OCI-LY7 (cell line): ENCODE measurements at regions not wholly inside any gene's neighbourhood (a gene's known extent, or its start where the extent isn't known, plus 50 kb on each side); places are given as distances from the start of the nearest gene placed in this dataset.

Experiments used
- BruUV-seq: library from RNA; stranded (reverse); fragments of 400-500 nt; replicated peaks from 2 replicates; lab custom pipeline; 2021; lab: Mats Ljungman, UMichigan
- CTCF ChIA-PET: fragments of 300-600 bp; sonication (Branson Sonifier 250); formaldehyde crosslinking; loops from one replicate; lab custom pipeline; 2022; ENCODE audit warnings: antibody characterized with exemption; ENCODE audit not compliant: unreplicated experiment; lab: Charles Lee
- POLR2A ChIA-PET: fragments of 300-600 bp; sonication (Branson Sonifier 250); formaldehyde crosslinking; loops from one replicate; lab custom pipeline; 2022; ENCODE audit warnings: antibody characterized with exemption; lab: Charles Lee
- DNase-seq: peaks from one replicate; pipeline ENCODE4 v3.0.0-alpha.2; 2015; ENCODE audit warnings: low spot score
- H2AFZ ChIP-seq: fragments of 200-600 bp; sonication (generic), shearing (Covaris generic); 2 replicates; pipeline ENCODE4 v1.6.1; 2014; ENCODE audit warnings: mild to moderate bottlenecking, antibody characterized with exemption, low read length, moderate library complexity
- H3K27ac ChIP-seq: fragments of 200-600 bp; sonication (generic); 2 replicates; pipeline ENCODE4 v1.5.1; 2014; ENCODE audit warnings: mixed run types, low read depth, mild to moderate bottlenecking, moderate library complexity, low read length, inconsistent platforms; ENCODE audit not compliant: poor library complexity, severe bottlenecking
- H3K36me3 ChIP-seq: fragments of 200-600 bp; sonication (generic); 2 replicates; pipeline ENCODE4 v1.6.1; 2014; ENCODE audit warnings: mild to moderate bottlenecking, antibody characterized with exemption, low read length, moderate library complexity, mixed read lengths; ENCODE audit not compliant: insufficient read depth
- H3K4me1 ChIP-seq: fragments of 200-600 bp; sonication (generic); 2 replicates; pipeline ENCODE4 v1.5.1; 2014; ENCODE audit warnings: mild to moderate bottlenecking, low read length; ENCODE audit not compliant: insufficient read depth, poor library complexity, severe bottlenecking
- H3K4me2 ChIP-seq: fragments of 200-600 bp; sonication (generic); 2 replicates; pipeline ENCODE4 v1.6.1; 2014; ENCODE audit warnings: mild to moderate bottlenecking, low read length
- H3K4me3 ChIP-seq: fragments of 200-600 bp; sonication (generic); 2 replicates; pipeline ENCODE4 v1.5.1; 2014; ENCODE audit warnings: mild to moderate bottlenecking, low read depth, low read length; ENCODE audit not compliant: poor library complexity, severe bottlenecking
- H3K79me2 ChIP-seq: fragments of 200-600 bp; sonication (generic); 2 replicates; pipeline ENCODE4 v1.6.1; 2016; ENCODE audit warnings: low read depth, mild to moderate bottlenecking, low read length, moderate library complexity, mixed read lengths; ENCODE audit not compliant: insufficient read depth
- H3K9me2 ChIP-seq: fragments of 200-600 bp; sonication (generic); 2 replicates; pipeline ENCODE4 v1.6.1; 2016; ENCODE audit warnings: mild to moderate bottlenecking, low read length, mixed read lengths; ENCODE audit not compliant: insufficient read depth
- H3K9me3 ChIP-seq: fragments of 200-600 bp; sonication (generic); 2 replicates; pipeline ENCODE4 v1.6.1; 2014; ENCODE audit warnings: mild to moderate bottlenecking, mixed run types, low read length, mixed read lengths
- H4K20me1 ChIP-seq: fragments of 200-600 bp; sonication (generic); 2 replicates; pipeline ENCODE4 v1.6.1; 2014; ENCODE audit warnings: mild to moderate bottlenecking, antibody characterized with exemption, low read length, moderate library complexity, mixed read lengths; ENCODE audit not compliant: insufficient read depth
- EZH2phosphoT487 ChIP-seq: fragments of 200-600 bp; sonication (generic); IDR thresholded peaks from 2 replicates; pipeline ENCODE4 v1.6.1; 2018; ENCODE audit warnings: low read depth, borderline replicate concordance, mild to moderate bottlenecking, mixed run types, antibody characterized with exemption, low read length, moderate library complexity, mixed read lengths
- intact Hi-C: fragments of 100-400 bp; cut with micrococcal nuclease; formaldehyde crosslinking; loops from one replicate; pipeline ENCODE4 v1.10.0; 2022; ENCODE audit not compliant: unreplicated experiment
- TF ChIP-seq, protein P1 (sequence below): fragments of 200-600 bp; sonication (generic); conservative IDR thresholded peaks from 2 replicates; pipeline ENCODE4 v1.5.1; 2014; ENCODE audit warnings: mild to moderate bottlenecking, antibody characterized with exemption, low read length, moderate library complexity, mixed read lengths

GRCh38 chr1:204756811-204757210, 71.3 kb upstream of the LRRN2 start:
- H3K36me3 ChIP-seq = no peaks in the 10 kb centered on the region
- H3K27ac ChIP-seq = no peak overlapping the region
- no peak overlapping the region for H3K4me3 ChIP-seq
- no peak overlapping the region for H2AFZ ChIP-seq
- no peak for TF ChIP-seq EZH2phosphoT487
- TF ChIP-seq, protein P1, sequence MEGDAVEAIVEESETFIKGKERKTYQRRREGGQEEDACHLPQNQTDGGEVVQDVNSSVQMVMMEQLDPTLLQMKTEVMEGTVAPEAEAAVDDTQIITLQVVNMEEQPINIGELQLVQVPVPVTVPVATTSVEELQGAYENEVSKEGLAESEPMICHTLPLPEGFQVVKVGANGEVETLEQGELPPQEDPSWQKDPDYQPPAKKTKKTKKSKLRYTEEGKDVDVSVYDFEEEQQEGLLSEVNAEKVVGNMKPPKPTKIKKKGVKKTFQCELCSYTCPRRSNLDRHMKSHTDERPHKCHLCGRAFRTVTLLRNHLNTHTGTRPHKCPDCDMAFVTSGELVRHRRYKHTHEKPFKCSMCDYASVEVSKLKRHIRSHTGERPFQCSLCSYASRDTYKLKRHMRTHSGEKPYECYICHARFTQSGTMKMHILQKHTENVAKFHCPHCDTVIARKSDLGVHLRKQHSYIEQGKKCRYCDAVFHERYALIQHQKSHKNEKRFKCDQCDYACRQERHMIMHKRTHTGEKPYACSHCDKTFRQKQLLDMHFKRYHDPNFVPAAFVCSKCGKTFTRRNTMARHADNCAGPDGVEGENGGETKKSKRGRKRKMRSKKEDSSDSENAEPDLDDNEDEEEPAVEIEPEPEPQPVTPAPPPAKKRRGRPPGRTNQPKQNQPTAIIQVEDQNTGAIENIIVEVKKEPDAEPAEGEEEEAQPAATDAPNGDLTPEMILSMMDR = no peak
- CTCF ChIA-PET = no interaction called here
- POLR2A ChIA-PET = no interaction called here
- H3K4me1 ChIP-seq = no peaks in the 10 kb centered on the region
- H3K9me3 ChIP-seq = no peaks in the 10 kb centered on the region
- no peaks in the 10 kb centered on the region for H3K9me2 ChIP-seq
- no peak overlapping the region for H3K4me2 ChIP-seq
- no TSS peak for BruUV-seq
- intact Hi-C loops = no loop called here
- no peaks in the 10 kb centered on the region for H4K20me1 ChIP-seq
- DNase-seq = no peak
- no peaks in the 10 kb centered on the region for H3K79me2 ChIP-seq

GRCh38 chr1:204758601-204759000, 73.1 kb upstream of the LRRN2 start:
- no peak overlapping the region for H3K4me2 ChIP-seq
- no peak overlapping the region for H3K27ac ChIP-seq
- ChIA-PET POLR2A (interaction anchor here (0.6 to 0.8 kb wide), 3 partner anchors 186 to 244 kb away, joined by 3 to 6 read pairs (median 6); no protein-coding TSS in a partner anchor), CTCF (no interaction called here)
- no peaks in the 10 kb centered on the region for H3K36me3 ChIP-seq
- intact Hi-C loops = no loop called here
- H3K79me2 ChIP-seq = no peaks in the 10 kb centered on the region
- TF ChIP-seq EZH2phosphoT487 = no peak
- TF ChIP-seq, protein P1 = no peak
- no peak overlapping the region for H2AFZ ChIP-seq
- no peaks in the 10 kb centered on the region for H4K20me1 ChIP-seq
- H3K9me2 ChIP-seq = no peaks in the 10 kb centered on the region
- no peak overlapping the region for H3K4me3 ChIP-seq
- peaks cover 3% of the 10 kb centered on the region for H3K4me1 ChIP-seq
- H3K9me3 ChIP-seq = no peaks in the 10 kb centered on the region
- no peak for DNase-seq
- BruUV-seq = no TSS peak

GRCh38 chr1:204760350-204760749, 74.8 kb upstream of the LRRN2 start:
- no peaks in the 10 kb centered on the region for H3K36me3 ChIP-seq
- no peak for DNase-seq
- no peaks in the 10 kb centered on the region for H3K9me3 ChIP-seq
- no peak overlapping the region for H2AFZ ChIP-seq
- no peaks in the 10 kb centered on the region for H3K9me2 ChIP-seq
- ChIA-PET POLR2A (interaction anchor here (1.5 kb wide), 1 partner anchor 87 kb away, joined by 3 read pairs; no protein-coding TSS in a partner anchor), CTCF (interaction anchor here (1.4 kb wide), 1 partner anchor 42 kb away, joined by 4 read pairs; no protein-coding TSS in a partner anchor)
- H3K79me2 ChIP-seq = no peaks in the 10 kb centered on the region
- H4K20me1 ChIP-seq = no peaks in the 10 kb centered on the region
- no TSS peak for BruUV-seq
- no peak overlapping the region for H3K27ac ChIP-seq
- H3K4me1 ChIP-seq = peaks cover 5% of the 10 kb centered on the region
- intact Hi-C loops = loop anchor here (5.0 kb wide), 1 partner anchor 253 kb away; no protein-coding TSS in a partner anchor
- TF ChIP-seq, protein P1 = no peak
- no peak for TF ChIP-seq EZH2phosphoT487
- H3K4me2 ChIP-seq = no peak overlapping the region
- no peak overlapping the region for H3K4me3 ChIP-seq
